Renal cortex interstitium (tissue), 11 donors: ENCODE measurements at regions not wholly inside any gene's neighbourhood (a gene's known extent, or its start where the extent isn't known, plus 50 kb on each side); places are given as distances from the start of the nearest gene placed in this dataset.
"Not testable (repeated sequence)": the region's sequence is repeated elsewhere in the genome, so short reads cannot be mapped to it uniquely, and the experiment has no call there.

Experiments used
- DNase-seq, 11 donors: peaks; one replicate each; pipeline ENCODE4 v3.0.0-alpha.2; 2013; ENCODE audit warnings: low read depth in 9 of 11, low spot score in 4 of 11; ENCODE audit errors: extremely low read depth in 1 of 11

DNA sequence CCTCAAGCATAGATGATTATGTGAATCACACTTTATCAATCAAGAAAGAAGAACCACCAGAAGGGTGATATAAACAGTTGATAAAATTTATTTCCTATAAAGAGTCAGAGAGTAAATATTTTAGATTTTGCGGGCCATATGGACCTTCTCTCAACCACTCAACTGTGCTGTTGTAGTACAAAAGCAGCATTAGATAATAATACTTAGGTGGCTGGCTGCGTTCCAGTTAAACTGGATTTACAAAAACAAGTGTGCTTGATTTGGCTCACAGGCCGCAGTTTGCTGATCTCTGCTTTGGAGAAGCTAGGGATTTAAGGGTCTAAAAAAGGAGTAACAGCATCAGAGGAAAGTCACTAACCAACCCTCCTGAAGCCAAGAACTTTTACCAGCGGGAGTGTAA is 1406.0 kb downstream of the KCNT2 start:
- DNase-seq, result no peak

DNA sequence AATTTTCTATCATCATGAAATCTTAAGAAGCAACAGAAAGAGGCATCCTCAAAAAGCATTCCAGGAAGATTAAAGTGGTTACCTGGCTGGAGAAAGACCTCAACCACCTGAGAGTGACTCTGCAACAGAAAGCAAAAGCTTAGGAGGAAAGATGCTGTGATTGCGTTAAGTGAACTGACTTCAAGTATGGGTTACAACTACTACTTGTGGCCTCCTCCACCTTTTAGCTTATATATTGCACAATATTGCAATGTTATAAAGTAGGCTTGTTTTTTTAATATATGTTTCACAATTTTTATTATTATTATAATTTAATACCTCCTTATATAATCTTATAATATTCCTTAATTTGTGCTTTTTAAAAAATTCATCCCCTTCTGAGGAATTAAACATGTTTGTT is 1407.5 kb downstream of the KCNT2 start:
- no peak for DNase-seq

DNA sequence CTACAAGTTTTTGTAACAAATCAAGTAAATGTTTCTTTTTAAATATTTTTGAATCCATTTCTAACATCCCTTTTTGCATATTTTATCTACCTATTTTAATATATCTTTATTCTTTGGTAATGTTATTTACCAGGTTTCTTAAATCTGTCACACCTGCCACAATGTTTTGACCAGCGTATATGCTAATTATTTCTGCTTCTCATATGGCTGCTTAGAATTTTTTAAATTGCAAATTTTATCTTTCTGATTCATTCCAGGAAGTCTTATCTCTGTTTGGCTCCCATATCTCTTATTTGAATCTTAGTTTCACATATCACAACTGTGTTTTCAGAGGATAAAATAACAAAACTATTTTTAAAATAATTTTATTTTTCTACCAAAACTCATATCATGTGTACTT is 1411.1 kb downstream of the KCNT2 start:
- no peak for DNase-seq

DNA sequence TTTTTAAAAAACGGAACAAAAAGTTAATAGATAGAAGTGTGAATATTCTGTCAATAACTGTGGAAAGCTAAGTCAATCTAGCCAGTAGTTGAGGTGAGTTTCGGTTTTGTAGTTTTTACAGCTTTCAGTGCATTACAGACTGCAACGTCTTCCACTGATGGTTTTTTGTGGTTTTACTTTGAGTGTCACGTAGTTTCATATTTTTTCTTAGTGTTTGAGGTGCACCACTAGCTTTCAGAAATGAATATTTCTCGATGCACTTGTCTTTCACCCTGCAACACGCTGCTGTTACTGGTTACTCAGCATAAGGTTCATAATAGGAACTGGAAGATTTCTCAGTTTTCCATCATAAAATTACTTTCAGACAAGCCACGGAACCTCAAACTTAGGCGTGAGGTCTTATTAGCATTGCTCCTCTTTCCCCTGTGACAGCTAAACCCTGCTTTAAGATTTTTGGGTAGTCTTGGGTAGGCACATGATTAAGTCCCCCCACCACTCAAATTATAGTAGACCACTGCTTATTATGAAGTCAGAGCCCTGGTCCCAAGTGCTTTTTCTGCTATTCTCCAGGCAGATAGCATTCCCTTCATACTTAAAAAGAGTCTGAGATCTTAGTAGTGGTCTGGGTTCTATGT is 1412.7 kb downstream of the KCNT2 start:
- DNase-seq, result no peak

DNA sequence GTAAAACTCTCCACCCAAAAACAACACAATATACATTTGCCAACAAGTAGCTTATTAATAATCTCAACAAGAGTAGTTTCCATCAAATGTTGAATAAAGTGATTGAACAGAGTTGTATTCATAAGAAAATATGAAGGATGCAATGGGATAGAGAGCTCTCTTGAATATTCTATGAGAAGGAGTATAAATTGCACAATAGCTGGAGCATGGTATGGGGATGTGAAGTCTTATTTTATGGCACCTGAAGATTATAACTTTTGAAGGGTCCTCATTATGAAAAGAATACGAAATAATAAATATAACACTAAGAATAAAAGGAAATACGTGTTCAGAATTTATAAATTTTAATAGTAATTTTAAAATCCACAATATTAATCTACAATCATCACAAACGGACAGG is 1415.1 kb downstream of the KCNT2 start:
- no peak for DNase-seq

DNA sequence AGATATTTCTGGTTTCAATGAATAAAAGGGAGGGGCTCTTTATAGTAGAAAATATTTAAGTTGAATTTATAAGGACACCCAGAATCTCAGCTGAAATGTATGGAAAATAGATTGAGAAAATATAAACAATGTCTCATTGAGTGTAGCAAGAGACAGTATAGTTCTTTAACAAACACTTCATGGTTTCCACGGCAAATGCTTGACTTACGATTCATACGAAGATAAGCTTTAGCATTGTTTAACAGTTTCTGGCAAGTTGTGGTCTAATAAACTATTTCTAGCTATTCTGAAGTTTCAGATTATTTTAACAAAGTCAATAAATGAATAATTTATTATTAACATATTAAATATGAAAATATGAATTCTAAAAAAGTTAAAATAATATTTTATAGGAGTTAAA is 1419.4 kb downstream of the KCNT2 start:
- no peak for DNase-seq

DNA sequence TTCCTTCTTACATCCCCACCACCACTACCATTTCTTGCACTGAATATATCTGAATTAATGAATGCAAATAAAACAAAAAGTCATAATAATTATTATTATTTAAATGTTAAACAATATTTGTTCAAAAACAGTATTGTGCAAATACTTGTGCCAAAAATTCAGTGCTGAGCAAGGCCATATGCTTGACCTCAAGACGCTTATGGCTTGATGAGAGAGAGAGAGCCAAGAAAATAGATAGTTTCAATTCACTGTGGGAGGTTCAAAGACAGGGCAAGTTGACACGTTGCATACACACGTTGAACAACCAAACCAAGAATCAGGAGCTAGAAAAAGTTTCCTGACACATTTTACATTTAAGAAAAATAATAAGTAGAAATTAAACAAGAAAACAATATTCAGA is 1421.7 kb downstream of the KCNT2 start:
- DNase-seq, result no peak

DNA sequence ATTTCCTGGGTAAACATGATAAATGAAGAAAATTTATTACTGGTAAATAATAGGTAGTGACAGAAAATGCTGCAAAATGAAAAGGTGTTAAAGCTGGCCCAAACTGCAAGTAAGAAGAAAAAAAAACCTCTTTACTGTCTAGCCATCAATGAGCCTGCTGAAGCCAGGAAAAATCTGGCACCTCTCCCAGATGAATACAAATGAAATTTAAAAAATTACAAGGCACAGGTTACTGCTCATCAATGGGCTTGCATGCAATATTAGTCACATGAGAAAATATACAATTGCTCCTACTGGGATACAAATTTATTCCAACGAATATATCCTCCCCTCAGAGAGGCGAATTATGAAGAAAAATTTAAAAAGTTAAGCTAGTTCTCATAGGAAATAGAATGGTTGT is 1422.5 kb downstream of the KCNT2 start:
- DNase-seq, result no peak

DNA sequence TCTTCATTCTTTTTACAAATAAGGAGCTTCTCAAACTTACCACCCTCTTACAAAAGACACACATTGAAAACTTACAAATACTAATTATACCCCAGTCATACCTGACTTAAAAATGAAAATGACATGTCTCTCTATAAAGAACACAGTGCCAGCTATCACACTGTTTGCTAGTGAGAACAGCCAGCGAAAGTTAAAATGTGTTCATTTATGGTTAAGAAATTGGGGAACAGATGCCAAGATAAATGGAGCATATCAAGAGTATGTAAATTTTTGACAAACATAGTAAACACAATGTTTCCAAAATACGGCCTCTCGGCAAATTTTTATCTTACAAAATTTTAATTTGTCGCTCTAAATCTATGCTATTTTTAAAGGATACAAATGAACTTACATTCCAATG is 1422.9 kb downstream of the KCNT2 start:
- DNase-seq, result no peak

DNA sequence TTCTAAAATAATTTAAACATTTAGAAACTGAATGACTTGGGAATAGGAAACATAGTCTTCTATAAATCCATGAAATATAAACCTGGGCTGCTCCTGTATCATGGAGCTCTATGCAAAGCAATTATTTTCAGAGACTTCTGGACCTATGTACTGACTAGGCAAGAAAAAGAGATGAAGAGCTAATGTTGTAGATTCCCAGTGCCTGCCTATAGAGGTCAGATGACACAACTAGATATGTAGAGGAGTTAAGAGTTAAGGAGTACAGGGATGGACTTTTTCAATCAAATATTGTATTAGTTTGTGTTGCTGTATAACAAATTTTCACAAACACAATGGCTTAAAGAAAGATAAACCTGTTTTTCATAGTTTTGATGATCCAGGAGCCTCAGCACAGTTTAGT is 1434.5 kb downstream of the KCNT2 start:
- no peak for DNase-seq

DNA sequence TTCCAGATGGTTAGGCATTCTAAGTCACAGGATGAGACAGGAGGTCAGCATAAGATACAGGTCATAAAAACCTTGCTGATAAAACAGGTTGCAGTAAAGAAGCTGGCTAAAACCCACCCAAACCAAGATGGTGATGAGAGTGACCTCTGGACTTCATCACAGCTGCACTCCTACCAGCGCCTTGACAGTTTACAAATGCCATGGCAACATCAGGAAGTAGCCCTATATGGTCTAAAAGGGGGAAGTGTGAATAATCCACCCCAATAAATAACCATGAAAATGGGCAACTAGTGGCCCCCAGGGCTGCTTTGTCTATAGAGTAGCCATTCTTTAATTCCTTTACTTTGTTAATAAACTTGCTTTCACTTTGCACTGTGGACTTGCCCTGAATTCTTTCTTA is 1448.4 kb downstream of the KCNT2 start:
- not testable (repeated sequence) for DNase-seq

DNA sequence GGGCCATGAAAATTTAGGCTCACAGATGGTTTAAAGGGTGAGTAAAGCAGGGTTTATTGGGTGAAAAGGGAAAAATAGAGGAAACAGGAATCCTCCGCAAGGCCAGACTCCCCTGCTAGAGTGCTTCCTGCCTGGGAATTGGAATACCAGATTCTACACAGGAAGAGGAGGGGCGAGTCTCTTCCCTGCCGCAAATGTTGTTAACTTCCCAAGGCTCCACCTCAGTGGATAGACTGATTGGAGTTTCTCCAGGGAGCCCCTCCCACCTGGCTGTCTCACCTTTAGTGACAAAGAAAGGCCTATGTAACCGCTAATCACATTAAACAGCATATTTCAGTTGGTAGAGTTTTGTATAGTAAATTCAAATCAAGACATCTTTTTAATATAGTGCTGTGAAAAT is 1450.1 kb downstream of the KCNT2 start:
- no peak for DNase-seq

DNA sequence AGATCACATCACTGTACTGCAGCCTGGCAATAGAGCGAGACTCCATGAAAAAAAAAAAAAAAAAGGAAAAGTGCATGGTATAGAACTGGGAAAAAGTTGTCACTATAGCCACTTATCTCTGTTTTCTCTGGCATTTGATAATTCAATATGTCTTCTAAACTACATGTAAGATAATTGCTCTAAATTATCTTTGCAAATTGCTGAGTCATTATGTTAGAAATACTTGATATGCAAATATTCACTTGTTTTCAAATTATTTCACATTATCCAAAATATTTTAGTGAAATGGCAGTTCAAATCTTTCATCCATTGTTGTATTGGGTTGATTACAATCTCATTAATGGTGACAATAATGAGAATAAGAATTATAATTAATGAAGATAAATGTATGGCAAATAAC is 1455.1 kb downstream of the KCNT2 start:
- DNase-seq, result no peak

DNA sequence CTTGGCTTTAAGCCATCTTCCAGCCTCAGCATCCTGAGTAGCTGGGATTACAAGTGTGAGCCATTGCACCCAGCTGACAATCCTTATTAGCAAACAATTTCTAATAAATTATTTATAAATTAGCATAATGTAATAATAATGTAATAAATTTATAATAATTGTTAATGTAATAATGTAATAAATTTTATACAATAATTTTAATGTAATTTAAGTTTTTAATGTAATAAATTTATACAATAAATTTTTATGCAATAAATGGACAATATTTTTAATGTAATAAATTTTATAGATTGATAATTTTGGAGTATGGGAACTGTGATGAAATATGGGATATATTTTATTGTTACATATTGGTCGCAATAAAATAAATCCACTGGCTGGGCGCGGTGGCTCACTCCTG is 1457.5 kb downstream of the KCNT2 start:
- no peak for DNase-seq

DNA sequence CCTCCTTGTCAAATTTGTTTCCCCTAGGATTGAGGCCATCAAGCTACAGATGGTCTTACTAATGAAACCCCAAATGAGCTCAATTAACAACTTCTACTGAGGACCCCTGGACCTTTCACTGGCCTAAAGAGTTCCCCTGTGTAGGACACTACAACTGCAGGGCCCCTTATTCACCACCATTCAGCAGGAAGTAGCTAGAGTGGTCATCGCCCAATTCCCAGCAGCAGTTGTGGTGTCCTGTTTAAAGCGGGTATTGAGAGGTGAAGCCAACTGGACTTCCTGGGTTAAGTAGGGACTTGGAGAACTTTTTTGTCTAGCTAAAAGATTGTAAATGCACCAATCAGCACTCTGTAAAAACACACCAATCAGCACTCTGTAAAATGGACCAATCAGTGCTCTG is 1466.9 kb downstream of the KCNT2 start:
- DNase-seq, result no peak

DNA sequence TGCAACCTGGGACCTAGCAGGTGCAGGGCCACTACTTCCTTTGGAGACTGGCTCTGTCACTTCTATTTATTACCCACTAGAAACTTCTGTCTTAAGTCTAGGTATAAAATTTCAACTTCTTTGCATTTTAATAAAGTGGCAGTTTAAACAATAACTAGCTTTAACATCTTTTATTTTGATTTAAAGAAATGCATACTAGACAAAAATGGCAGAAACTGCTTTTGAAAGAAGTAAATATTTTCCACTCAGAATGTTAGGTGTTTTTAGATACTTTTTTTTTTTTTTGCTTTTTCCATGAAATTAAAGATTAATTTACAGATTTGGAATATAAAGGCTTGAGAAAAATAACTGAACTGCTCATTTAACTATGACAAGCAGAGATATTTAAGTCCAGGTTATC is 1477.6 kb downstream of the KCNT2 start:
- no peak for DNase-seq

DNA sequence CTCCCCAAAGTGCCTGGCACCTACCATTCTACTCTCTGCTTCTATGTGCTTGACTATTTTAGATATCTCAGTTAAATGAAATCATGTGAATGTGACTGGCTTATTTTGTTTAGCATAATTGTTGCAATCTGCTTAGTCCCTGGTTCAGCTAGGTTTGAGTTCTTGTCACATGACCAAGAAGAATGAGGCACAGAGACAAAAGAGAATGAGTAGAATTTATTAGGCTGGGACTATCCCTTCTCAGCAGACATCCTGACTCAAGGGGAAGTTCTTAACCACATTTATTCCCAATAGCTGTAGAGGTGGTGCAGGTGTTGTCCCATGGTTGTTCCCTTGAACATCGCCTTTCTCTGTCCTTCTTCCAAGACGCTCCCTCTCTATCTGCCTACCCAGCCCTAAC is 1485.7 kb downstream of the KCNT2 start:
- no peak for DNase-seq

DNA sequence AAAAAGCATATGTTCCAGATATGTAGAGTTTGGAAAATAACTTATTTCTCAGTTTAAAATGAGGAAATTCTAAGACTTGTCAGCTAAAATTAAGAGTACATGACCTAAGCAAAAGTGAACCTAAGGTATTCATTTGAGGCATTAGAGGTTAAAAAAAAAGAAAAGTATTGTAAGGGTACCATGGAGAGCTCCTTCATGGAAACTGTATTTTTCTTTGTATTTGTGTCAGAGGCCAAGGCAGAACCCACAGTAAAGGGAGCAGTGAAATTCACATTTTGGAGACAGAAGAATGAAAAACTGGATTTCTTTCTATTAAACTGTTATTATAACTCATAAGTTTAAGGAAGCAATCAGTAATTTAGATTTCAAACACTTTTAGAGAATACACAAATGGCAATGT is 1494.8 kb downstream of the KCNT2 start:
- no peak for DNase-seq

DNA sequence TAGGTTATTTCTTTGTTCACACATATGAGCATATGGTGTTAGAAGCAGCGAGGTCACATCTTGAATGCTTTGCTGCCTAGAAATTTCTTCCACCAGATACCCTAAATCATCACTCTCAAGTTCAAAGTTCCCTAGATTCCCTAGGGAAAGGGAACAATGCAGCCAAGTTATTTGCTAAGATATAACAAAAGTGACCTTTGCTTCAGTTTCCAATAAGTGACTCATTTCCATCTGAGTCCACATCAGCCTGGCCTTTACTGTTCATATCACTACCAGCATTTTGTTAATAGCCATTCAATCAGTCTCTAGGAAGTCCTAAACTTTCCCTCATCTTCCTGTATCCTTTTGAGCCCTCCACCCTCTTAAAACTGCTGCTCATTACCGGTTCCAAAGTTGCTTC is 1502.5 kb downstream of the KCNT2 start:
- DNase-seq, result no peak

DNA sequence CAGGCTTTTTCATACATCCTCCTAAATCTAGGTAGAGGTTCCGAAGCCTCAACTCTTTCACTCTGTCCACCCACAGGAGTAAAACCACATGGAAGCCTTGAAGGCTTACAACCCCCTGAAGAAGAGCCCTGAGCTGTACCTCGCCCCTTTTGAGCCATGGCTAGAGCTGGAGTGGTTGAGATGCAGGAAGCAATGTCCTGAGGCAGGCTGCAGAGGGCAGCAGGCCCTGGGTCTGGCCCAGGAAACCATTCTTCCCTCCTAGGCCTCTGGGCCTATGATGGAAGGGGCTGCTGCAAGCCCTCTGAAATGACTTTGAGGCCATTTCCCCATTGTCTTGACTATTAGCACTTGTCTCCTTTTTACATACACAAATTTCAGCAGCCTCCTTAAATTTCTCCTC is 1503.0 kb downstream of the KCNT2 start:
- no peak for DNase-seq

DNA sequence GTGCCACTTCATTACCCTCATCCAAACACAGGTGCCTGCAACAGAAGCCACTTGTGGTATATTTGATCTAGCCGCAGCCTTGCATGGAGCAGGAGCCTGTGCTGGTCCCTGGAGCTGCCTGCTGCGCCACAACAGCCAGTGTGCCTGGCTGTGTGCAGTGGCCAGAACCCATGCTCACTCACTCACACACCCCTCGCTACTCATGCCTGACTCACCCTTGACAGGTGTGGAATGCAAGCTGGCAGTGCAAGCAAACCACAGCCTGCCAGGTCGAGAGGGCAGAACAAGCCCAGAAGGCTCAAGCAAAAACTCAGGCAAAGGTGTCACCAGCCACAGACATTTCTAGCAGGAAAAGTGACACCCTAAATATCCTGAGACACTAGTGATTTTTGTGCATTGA is 1510.9 kb downstream of the KCNT2 start:
- no peak for DNase-seq

DNA sequence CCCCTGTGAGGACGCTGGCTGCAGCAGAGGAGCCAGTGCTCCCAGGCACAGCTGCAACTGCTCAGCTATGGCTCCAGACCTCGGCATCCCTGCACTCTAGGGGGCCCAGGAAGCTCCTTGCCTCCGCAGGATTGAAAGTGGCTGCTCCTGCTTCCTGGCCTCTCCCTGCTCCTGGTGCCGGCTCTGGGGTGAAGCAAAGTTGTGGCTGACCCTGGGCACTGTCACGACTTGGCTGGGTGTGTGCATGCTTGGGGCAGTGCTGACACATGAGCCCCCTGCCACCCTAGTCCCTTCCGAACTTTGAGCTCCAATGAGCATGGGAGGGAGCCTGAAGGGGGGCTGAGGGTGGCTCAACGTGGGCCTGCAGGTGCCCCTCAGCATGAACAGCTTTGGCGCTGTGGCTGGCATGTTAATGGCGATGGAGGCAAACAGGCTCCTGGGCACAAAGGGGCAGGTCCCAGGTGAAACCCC is 1512.2 kb downstream of the KCNT2 start:
- no peak for DNase-seq
